ENCODE measurements at regions not wholly inside any gene's neighbourhood (a gene's known extent, or its start where the extent isn't known, plus 50 kb on each side); places are given as distances from the start of the nearest gene placed in this dataset.

DNA sequence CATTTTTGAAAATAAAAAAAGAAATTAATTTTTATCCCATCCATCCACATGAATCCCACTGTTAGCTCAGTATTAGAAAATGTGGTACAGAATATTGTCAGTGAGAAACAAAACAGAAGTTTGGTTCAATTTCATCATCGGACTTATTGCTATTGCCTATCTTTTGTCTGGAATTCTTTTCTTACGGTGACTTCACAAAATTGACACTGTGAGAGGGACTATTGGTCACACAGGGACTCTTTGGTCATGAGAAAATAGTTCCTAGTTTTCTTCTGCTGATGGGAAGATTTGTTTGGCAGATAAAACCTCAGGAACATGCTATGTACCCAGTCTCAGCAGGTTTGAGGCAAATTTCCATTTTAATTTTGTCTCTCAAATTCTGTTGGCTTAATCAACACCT, 186.2 kb upstream of the ELL2 start:
- TF ChIP-seq, protein P1, sequence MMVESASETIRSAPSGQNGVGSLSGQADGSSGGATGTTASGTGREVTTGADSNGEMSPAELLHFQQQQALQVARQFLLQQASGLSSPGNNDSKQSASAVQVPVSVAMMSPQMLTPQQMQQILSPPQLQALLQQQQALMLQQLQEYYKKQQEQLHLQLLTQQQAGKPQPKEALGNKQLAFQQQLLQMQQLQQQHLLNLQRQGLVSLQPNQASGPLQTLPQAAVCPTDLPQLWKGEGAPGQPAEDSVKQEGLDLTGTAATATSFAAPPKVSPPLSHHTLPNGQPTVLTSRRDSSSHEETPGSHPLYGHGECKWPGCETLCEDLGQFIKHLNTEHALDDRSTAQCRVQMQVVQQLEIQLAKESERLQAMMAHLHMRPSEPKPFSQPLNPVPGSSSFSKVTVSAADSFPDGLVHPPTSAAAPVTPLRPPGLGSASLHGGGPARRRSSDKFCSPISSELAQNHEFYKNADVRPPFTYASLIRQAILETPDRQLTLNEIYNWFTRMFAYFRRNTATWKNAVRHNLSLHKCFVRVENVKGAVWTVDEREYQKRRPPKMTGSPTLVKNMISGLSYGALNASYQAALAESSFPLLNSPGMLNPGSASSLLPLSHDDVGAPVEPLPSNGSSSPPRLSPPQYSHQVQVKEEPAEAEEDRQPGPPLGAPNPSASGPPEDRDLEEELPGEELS (CRISPR knock-in tag; IDR thresholded peaks at IDR 0.05) = no peak
- TF ChIP-seq CREB1 (CRISPR knock-in tag; IDR thresholded peaks at IDR 0.05) = no peak
- TF ChIP-seq, protein P2, sequence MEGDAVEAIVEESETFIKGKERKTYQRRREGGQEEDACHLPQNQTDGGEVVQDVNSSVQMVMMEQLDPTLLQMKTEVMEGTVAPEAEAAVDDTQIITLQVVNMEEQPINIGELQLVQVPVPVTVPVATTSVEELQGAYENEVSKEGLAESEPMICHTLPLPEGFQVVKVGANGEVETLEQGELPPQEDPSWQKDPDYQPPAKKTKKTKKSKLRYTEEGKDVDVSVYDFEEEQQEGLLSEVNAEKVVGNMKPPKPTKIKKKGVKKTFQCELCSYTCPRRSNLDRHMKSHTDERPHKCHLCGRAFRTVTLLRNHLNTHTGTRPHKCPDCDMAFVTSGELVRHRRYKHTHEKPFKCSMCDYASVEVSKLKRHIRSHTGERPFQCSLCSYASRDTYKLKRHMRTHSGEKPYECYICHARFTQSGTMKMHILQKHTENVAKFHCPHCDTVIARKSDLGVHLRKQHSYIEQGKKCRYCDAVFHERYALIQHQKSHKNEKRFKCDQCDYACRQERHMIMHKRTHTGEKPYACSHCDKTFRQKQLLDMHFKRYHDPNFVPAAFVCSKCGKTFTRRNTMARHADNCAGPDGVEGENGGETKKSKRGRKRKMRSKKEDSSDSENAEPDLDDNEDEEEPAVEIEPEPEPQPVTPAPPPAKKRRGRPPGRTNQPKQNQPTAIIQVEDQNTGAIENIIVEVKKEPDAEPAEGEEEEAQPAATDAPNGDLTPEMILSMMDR (IDR thresholded peaks at IDR 0.05) = no peak
- TF ChIP-seq ZNF232 (CRISPR knock-in tag; IDR thresholded peaks at IDR 0.05) = no peak
- no peak for TF ChIP-seq TP53 (CRISPR knock-in tag; IDR thresholded peaks at IDR 0.05)
- TF ChIP-seq, protein P3, sequence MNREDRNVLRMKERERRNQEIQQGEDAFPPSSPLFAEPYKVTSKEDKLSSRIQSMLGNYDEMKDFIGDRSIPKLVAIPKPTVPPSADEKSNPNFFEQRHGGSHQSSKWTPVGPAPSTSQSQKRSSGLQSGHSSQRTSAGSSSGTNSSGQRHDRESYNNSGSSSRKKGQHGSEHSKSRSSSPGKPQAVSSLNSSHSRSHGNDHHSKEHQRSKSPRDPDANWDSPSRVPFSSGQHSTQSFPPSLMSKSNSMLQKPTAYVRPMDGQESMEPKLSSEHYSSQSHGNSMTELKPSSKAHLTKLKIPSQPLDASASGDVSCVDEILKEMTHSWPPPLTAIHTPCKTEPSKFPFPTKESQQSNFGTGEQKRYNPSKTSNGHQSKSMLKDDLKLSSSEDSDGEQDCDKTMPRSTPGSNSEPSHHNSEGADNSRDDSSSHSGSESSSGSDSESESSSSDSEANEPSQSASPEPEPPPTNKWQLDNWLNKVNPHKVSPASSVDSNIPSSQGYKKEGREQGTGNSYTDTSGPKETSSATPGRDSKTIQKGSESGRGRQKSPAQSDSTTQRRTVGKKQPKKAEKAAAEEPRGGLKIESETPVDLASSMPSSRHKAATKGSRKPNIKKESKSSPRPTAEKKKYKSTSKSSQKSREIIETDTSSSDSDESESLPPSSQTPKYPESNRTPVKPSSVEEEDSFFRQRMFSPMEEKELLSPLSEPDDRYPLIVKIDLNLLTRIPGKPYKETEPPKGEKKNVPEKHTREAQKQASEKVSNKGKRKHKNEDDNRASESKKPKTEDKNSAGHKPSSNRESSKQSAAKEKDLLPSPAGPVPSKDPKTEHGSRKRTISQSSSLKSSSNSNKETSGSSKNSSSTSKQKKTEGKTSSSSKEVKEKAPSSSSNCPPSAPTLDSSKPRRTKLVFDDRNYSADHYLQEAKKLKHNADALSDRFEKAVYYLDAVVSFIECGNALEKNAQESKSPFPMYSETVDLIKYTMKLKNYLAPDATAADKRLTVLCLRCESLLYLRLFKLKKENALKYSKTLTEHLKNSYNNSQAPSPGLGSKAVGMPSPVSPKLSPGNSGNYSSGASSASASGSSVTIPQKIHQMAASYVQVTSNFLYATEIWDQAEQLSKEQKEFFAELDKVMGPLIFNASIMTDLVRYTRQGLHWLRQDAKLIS (CRISPR knock-in tag; IDR thresholded peaks at IDR 0.05; ENCODE audit: borderline replicate concordance) = no peak
- TF ChIP-seq, protein P4, sequence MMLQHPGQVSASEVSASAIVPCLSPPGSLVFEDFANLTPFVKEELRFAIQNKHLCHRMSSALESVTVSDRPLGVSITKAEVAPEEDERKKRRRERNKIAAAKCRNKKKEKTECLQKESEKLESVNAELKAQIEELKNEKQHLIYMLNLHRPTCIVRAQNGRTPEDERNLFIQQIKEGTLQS (CRISPR knock-in tag; conservative IDR thresholded peaks at IDR 0.05) = no peak
- TF ChIP-seq, protein P5, sequence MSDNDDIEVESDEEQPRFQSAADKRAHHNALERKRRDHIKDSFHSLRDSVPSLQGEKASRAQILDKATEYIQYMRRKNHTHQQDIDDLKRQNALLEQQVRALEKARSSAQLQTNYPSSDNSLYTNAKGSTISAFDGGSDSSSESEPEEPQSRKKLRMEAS (CRISPR knock-in tag; IDR thresholded peaks at IDR 0.05) = no peak
- no peak for TF ChIP-seq ETV6 (CRISPR knock-in tag; IDR thresholded peaks at IDR 0.05)
- TF ChIP-seq ZNF416 (CRISPR knock-in tag; IDR thresholded peaks at IDR 0.05) = no peak
- TF ChIP-seq ATF1 (CRISPR knock-in tag; IDR thresholded peaks at IDR 0.05) = no peak
- TF ChIP-seq NR2C2 (CRISPR knock-in tag; IDR thresholded peaks at IDR 0.05) = no peak
- TF ChIP-seq, protein P6, sequence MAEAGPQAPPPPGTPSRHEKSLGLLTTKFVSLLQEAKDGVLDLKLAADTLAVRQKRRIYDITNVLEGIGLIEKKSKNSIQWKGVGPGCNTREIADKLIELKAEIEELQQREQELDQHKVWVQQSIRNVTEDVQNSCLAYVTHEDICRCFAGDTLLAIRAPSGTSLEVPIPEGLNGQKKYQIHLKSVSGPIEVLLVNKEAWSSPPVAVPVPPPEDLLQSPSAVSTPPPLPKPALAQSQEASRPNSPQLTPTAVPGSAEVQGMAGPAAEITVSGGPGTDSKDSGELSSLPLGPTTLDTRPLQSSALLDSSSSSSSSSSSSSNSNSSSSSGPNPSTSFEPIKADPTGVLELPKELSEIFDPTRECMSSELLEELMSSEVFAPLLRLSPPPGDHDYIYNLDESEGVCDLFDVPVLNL (CRISPR knock-in tag; IDR thresholded peaks at IDR 0.05; ENCODE audit: borderline replicate concordance, low read depth) = no peak
- TF ChIP-seq, protein P7, sequence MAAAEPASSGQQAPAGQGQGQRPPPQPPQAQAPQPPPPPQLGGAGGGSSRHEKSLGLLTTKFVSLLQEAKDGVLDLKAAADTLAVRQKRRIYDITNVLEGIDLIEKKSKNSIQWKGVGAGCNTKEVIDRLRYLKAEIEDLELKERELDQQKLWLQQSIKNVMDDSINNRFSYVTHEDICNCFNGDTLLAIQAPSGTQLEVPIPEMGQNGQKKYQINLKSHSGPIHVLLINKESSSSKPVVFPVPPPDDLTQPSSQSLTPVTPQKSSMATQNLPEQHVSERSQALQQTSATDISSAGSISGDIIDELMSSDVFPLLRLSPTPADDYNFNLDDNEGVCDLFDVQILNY (CRISPR knock-in tag; IDR thresholded peaks at IDR 0.05) = no peak
